Hepatocyte (in vitro differentiated cells): ENCODE measurements at regions not wholly inside any gene's neighbourhood (a gene's known extent, or its start where the extent isn't known, plus 50 kb on each side); places are given as distances from the start of the nearest gene placed in this dataset.

Experiments
- EZH2phosphoT487 ChIP-seq: fragments of 200-600 bp; sonication (generic); IDR thresholded peaks from one replicate; pipeline ENCODE4 v1.6.1; 2018; ENCODE audit warnings: antibody characterized with exemption, mild to moderate bottlenecking, low read depth, moderate library complexity; ENCODE audit not compliant: unreplicated experiment, severe bottlenecking
- TF ChIP-seq, protein P1 (sequence below): fragments of 200-600 bp; sonication (generic); IDR thresholded peaks from 2 replicates; pipeline ENCODE4 v1.5.1; 2016; ENCODE audit warnings: antibody characterized with exemption, mild to moderate bottlenecking; ENCODE audit not compliant: poor library complexity

- TF ChIP-seq, protein P1, sequence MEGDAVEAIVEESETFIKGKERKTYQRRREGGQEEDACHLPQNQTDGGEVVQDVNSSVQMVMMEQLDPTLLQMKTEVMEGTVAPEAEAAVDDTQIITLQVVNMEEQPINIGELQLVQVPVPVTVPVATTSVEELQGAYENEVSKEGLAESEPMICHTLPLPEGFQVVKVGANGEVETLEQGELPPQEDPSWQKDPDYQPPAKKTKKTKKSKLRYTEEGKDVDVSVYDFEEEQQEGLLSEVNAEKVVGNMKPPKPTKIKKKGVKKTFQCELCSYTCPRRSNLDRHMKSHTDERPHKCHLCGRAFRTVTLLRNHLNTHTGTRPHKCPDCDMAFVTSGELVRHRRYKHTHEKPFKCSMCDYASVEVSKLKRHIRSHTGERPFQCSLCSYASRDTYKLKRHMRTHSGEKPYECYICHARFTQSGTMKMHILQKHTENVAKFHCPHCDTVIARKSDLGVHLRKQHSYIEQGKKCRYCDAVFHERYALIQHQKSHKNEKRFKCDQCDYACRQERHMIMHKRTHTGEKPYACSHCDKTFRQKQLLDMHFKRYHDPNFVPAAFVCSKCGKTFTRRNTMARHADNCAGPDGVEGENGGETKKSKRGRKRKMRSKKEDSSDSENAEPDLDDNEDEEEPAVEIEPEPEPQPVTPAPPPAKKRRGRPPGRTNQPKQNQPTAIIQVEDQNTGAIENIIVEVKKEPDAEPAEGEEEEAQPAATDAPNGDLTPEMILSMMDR: no peak
- TF ChIP-seq EZH2phosphoT487: no peak
Measured at GRCh38 chr7:130973637-130974036, 239.6 kb upstream of the KLF14 start.
